TTC549 (cell line): ENCODE measurements at regions not wholly inside any gene's neighbourhood (a gene's known extent, or its start where the extent isn't known, plus 50 kb on each side); places are given as distances from the start of the nearest gene placed in this dataset.

Experiments
- FAIRE-seq: peaks from 2 replicates; lab custom pipeline; 2012; peaks lifted over from hg19 to GRCh38; lab: Jason Lieb, UNC

DNA sequence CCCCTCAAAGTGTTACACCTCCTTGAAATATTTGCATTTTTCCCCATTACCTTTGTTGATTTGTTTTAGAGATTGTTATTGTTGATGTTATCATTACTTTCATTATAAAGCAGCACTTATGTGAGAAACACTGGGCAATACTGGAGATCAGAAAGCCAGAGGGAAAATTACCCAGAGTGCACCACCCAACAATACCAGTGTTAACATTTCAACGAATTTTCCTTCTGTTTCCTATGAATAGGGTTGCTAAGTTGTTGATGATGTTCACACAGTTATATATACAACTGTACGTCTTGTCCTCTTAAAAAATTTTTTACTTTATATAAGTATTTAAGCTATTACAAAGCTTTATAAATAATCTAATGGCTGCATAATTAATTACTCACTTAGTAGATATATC, 173.6 kb upstream of the UMPS start:
- no peak for FAIRE-seq

DNA sequence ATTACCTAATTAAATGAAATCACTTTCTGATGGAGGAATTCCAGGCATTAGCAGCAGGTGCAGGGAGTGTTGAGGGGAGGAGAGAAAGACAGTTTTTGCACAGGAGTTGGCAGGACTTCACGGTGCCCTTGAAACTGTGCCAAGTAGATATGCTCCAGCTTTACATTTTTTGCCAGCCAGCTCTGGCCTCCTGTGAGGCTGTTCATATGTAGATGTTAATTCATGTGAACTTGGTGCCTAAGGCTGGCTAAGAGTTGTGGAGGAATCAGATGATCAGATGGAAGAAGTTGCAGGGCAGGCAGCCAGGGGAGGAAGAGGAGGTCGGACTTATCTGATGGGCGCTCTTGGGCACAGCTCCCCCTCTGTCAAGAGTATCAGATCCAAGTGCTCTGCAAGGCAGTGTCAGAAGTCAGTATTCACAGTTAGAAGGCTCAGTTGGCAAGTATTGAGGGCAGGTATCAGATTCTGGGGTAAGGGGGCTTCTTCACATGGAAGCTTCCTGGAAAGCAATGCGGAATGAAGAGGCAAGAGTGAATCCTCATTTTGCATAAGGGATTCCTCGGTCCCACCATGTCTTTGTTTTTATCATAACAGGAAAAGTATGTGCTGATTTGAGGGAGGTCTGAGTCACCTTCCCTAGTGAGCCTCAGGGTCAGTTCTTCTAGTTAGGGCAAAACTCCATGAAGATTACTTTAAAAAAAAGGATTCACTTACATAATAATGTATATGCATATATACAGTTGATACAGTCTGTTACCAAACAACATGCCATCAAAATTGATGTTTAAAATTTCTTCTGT, 172.6 kb upstream of the UMPS start:
- FAIRE-seq, result no peak

DNA sequence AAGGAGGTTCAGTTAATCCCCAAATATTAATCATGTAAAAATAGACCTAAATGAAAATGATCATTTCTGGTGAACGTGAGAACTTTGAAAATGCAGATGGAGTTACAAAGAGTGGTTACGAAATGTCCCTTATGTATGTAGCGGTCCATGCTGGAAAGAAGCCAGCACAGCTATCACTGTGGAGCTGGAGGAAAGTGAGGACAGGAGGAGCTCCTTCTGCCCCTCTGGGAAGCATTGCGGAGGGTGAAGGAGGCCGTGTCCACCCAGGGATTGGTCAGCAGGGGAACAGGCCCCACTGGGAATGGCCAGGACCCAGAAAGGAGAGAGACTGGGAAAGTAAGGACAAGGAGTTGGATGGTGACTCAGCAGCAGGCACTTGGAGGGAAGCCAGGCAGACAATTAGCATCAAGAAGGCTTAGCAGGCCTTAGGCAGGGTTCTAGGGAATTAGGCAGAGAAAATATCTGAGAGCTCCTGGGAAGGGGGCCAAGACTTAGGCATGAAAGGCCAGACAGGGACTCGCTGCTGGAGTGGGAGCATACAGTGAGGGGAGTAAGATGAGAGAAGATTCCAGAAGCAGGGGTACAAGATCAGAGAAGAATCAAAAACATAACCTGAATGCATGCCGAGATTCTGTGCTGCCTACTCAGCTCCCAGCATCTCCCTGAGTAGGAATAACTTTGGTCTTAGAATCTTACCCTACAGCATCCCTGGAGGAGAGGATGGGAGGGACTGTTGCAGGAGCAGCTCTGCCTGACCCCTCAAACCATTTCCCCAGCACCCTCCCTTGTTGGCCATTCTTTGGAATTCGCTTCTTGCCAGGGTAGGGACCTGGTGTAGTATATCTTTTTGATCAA, 171.0 kb upstream of the UMPS start:
- no peak for FAIRE-seq

DNA sequence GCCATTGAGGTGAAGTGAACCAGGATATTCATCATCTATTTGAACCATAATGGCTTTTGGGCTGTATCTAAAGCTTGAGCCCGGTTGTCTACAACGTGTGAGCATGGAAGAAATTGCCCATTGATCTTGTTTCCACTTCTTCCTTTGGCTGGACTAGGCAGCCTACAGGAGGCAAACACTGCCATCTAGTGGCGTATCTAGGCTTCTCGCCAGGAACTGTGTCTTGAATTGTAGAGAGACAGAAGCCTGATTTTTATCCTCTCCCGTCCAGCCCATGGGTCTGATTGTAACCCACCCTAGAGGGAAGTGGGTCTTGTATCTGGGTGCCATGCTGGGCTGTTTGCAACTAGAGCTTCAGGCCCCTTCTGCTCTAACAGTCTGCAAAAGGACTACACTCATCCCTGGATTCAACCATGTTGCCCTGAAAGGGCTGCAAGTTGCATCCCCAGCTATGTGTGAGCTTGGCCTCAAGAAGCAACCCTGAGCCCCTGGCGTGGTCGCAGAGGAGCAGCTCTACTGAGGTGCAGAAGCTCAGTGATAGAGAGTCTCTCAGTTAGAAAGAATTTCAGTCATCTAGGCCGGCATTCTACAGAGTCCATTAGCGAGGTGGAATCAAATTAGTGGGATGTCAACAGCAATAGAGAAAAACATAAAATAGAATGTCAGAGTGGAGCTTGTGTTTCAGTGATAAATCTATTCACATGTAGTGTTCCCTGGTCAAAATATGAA, 170.2 kb upstream of the UMPS start:
- peak; percentile 53 for FAIRE-seq

DNA sequence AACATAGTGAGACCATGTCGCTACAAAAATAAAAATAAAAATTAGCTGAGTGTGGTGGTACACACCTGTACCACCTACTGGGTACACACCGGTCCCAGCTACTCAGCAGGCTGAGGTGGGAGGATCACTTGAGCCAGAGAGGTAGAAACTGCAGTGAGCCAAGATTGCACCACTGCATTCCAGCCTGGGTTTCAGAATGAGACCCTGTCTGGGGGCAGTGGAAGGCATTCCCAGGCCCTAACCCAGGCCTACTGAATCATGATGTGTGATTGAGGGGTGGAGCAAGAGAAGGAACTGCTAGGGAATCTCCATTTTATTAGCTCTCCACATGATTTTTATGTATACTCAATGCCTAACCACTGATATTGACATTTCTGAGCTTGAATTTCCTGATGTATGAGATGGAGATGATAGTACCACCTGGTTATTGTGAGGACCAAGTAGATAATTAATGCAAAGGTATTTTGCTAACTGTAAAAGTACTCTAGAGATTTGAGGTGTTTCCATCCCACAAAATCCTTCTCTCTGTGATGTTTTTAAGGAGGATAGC, 169.5 kb upstream of the UMPS start:
- no peak for FAIRE-seq

DNA sequence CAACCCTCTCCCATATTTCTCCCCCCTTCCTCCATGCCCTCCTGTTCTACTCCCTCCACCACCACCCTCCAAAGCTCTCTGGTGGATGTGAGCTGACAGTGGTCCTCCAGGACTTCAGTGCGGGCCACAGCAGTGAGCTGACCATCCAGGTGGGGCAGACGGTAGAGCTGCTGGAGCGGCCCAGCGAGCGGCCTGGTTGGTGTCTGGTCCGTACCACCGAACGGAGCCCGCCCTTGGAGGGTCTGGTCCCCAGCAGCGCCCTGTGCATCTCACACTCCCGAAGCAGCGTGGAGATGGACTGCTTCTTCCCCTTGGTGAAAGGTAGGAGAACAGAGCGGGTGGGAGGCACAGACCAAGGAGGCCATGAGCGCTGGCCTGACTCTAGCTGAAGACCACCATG, 167.5 kb upstream of the UMPS start:
- no peak for FAIRE-seq

DNA sequence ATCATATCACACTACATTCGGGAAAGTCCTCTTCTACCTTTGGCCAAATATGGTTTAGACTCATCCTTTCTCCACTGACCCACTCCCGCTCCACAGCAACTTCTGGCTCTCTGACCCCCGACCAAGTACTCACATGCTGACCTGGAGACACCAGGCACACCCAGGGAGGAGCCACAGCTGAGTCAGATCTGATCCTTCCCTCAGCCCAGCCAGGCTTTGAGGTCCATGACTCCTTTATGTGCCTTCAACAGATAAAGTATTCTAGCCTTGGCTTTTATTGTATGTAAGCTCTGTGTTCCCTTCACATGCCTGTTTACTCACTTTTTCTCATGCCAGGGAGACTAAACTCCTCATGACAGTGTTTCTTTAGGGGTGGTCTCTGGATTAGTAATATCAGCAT, 166.9 kb upstream of the UMPS start:
- no peak for FAIRE-seq

DNA sequence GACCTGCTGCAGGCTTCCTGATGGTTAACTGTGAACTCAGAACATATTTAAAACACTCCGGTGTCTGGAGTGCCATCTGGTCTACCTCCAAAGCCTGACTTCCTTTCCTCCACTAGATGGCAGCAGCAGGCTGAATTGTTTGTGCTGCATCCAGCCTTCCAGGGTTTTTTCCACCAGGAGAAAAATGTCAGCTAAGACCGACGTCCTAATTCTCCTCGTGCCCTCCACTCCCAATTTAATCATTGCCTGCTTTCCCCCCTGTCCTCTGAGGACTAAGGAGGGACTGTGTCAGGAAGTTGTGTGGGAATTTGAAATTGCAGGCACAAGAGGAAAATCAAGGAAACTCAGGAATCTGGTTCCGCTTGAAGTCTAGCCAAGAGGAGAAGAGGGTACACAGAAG, 165.2 kb upstream of the UMPS start:
- no peak for FAIRE-seq

DNA sequence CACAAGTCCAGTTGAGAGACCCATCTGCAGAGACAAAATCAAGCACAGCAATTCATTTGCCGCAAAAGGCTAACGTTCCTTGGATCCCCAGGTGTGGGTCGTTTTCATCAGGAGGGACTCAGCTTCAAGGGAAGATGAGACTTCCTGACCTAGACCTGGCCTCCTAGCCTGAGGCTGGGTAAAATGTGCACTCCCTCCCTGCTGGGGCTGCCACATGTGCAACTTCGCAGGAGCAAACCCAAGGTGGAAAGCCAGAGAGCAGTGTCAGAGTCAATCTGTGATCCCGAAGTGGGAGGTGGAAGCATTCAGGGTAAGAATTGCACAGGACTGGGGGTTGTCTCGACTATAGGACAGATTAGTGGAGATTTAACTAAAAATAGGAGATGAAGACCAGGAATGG, 164.7 kb upstream of the UMPS start:
- no peak for FAIRE-seq

DNA sequence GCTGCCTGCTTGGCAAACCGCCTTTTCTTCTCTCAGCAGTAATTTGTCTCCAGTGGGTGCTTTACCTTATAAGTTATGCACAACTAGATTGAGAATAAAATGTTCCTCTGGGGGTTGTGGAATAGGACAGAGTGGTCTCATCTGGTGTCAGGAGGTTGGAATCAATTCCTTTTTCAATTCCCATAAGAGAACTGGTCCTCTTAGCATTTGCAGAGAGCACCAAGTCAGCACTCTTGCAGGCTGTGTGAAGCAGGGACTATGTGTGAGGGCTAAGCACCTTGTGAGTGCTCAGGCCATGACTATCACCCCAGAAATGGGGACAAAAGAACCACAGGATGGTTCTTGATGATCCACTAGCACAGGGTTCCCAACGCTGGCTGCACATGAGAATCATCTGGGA, 163.6 kb upstream of the UMPS start:
- no peak for FAIRE-seq

DNA sequence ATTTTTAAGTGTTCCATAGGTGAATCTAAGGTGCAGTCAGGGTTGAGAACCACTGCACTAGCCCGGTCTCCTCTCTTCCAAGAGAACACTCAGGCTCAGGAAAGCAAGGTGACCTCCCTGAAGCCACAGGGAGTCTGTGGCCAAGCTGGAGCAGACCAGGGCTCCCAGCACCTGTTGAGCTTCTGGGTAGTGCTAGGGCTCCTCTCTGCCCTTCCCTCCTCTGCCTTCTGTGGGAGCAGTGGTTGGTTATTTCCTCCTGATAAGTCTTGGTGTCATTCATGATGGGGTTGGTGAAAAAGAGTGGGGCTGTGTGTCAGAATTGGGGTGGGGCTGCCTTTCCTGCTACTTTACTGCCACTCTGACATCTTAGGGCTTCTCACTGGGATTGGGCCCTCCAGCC, 163.1 kb upstream of the UMPS start:
- no peak for FAIRE-seq

DNA sequence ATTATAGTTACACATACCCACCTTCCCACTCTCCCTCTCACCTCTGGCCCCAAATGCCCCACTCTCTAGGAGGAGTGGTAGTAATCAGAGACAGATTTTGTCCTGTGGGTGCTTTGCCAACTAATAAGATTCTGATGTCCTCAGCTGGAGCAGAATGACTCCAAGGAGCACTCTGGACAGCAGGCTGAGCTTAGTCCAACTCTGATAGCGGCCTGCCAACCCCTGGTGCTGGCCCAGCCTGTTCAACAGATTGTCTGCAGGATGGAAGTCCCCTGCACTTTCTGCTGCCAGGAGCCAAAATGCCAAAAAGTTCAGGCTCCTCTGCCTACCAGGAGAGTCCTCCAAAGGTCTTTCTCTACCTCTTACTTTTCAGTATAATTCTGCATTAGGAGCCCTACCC, 160.5 kb upstream of the UMPS start:
- FAIRE-seq, result no peak

DNA sequence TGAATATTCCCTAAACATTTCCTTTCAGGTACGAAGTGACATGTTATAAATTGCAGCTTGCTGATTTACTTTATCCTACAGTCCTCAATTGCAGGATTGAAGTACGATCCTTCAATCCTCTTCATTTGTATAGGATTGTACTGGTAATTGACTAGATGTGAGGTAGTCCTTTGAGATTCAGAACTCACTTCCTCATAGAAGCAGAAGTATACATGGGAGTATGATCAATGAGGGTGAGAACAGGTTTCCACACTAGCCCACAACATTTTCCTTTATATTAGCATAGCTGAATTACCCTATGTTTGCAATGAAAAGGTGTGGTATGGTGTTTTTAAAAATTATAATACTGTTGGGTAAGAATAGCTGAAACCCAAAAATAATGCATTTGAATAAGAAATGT, 160.0 kb upstream of the UMPS start:
- no peak for FAIRE-seq

DNA sequence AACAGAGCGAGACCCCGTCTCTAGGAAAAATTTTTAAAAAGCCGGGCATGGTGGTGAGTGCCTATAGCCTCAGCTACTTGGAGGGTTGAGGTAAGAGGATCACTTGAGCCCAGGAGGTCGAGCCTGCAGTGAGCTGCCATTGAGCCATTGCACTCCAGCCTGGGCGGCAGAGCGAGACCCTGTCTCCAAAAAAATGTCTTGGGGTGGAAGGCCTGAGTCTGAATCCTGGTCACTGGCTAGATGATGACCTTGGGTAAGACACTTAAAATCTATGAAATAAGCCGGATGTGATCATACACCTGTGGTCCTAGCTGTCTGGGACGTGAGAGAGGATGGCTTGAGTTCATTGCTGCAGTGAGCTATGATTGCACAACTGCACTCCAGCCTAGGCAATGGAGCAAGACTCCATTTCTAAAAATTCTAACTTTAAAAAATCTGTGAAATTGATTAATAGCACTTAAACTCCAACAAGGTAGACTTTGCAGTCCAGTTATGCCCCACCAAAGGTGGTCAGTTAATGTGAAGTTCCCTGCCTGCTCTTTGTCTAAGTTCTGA, 157.3 kb upstream of the UMPS start:
- no peak for FAIRE-seq

DNA sequence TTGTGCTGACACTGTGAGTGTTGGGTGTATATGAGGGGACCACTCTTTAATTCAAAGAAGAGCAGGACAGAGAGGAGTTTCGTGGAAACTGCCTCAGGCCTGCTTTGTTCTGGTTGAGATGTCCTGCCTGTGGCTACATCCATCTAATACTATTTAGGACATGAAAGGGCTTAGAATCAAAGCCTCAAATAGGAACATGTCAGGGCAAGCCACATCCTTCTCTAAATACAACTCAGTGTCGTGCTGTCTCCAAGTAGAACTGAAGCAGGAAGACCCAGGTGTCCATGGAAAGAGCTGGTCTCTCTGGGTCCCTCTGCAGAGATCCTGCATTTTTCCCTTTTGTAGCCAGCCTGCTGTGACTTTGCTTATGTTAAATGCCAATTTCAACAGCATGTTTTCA, 156.2 kb upstream of the UMPS start:
- no peak for FAIRE-seq

DNA sequence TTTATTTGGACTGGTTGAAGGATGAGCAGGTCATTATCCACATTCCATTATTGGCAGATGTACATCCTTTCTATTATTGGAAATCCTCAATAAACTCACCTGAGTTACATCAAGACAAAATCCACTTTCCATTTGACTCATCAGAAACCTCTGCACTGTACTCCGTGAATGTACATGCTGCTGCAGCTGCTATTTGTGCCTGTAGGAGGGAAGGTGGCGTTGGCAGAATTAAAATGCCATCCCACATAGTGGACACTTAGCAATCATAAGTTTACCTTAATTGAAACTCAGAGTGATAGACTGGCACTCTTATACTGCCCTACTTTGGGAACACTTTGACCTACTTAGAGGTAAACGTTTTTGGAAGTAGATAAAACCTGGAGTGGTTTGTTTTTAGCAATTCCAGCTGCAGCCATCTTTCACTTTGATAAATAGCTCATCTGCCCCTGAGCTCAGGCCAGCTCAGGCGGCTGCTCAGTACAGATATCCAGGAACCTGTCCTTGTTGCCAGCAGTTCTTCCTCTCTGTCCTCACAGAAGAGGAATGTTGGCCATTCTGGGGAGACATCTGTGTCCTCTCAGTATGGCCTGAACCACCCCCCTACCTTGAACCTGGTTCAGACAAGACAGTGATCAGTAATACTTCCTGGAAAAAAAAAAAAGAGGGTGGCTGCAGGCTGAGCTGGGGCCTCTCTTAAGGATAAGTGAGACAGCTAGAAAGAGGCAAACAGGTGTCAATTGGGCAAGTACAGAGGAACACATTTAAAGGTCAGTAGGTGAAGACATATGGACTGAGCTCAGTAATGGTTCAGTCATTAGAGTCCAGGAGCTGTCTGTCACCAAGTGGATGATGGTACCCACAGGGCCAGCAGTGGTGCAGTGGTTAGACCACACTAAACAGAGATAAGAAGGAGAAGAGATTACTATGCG, 153.4 kb upstream of the UMPS start:
- no peak for FAIRE-seq

DNA sequence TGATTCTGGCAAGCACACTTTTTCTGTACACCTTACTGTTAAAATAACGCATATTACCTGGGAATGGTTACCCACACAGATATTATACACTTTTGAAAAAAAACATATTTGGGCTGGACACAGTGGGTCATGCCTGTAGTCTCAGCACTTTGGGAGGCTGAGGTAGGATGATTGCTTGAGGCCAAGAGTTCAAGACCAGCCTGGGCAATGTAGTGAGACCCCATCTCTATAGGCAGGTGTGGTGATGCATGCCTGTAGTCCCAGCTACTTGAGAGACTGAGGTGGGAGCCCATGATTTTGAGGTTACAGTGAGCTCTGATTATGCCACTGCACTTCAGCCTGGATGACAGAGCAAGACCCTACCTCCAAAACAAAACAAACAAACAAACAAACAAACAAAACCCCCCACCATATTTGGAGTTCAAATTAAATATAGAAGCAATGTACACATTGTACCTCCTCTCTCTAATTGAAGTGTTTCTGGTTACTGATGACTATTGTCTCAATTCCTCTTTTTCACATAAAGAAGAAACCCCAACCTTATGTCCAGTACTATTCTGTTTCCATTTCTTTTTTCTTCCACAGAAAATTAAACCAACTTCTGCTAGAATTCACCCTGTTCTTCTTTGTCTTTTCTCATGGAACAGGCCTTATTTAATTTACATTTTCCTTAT, 152.6 kb upstream of the UMPS start:
- no peak for FAIRE-seq

DNA sequence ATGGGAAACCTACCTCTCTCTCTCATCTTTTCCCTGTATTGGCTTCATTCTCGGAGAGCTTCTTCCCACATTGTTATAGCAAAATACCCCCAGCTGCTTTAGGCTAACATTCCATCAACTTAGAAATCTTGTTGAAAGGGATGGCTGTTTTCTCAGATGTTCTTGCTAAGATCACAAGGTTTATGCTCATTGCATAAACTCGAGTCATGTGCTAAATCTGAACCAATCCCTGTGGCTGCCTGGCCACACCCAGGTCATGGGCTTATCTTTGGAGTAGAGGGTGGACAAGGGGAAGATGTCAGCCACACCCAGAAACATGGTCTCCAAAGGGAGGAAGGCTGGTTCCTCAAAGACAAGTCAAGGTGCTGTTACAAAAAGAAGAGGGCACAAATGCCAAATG, 150.6 kb upstream of the UMPS start:
- no peak for FAIRE-seq

DNA sequence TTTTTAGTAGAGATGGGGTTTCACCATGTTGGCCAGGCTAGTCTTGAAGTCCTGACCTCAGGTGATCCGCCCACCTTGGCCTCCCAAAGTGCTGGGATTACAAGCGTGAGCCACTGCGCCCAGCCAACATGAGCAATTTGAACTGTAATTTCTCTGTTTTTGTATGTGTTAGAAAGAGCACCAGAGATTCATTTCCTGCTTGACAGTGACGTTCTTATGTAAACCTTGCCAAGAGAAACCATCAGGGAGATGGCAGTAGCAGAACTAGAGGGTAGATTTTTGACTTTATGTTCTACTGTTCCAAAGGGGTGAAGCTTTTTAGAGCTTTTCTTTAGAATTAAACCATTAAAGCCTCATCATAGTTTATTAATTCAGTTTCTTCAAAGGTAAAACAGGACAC, 148.1 kb upstream of the UMPS start:
- FAIRE-seq, result no peak

DNA sequence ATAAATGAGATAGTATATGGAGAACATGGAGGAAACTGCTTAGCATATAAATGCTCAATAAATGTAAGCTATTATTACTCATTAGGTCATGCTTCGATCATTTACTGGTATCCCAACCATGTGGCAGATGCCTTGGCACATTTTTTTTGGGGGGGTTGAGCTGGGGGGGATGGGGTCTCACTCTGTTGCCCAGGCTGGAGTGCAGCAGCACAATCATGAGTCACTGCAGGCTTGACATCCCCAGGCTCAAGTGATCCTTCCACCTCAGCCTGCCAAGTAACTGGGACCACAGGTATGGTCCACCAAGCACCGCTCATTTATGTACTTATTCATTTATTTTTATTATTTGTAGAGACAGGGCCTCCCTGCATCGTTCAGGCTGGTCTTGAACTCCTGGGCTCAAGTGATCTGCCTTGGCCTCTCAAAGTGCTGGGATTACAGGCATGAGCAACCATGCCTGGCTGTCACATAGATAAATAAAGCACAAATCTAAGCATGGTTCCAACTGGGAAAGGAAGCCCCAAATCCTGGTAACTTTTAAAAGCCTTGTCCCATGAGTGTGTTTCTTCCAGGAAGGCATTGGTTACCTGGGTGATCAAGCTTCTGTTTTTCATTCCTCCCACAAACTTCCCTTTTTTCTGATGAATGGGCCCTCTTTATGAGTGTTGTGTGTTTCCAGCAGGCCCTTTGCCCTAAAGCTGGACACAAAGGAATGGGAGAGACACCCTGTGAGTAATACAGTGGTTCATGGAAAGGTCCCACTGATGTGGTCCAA, 147.4 kb upstream of the UMPS start:
- FAIRE-seq, result no peak
